WTC11 (cell line): ENCODE measurements at regions not wholly inside any gene's neighbourhood (a gene's known extent, or its start where the extent isn't known, plus 50 kb on each side); places are given as distances from the start of the nearest gene placed in this dataset.

Experiments used
- ATF2 ChIP-seq: sonication (generic); formaldehyde crosslinking; IDR thresholded peaks from 2 replicates; pipeline ENCODE4 v1.8.1; 2022; ENCODE audit warnings: low read depth, missing genetic modification reagents, borderline replicate concordance
- CREB1 ChIP-seq: sonication (generic); formaldehyde crosslinking; IDR thresholded peaks from 2 replicates; pipeline ENCODE4 v1.8.0; 2023; ENCODE audit warnings: mild to moderate bottlenecking, missing genetic modification reagents
- ESRRA ChIP-seq: sonication (generic); formaldehyde crosslinking; IDR thresholded peaks from 2 replicates; pipeline ENCODE4 v1.8.1; 2022; ENCODE audit warnings: mild to moderate bottlenecking, missing genetic modification reagents, borderline replicate concordance
- GABPB1 ChIP-seq: sonication (generic); formaldehyde crosslinking; IDR thresholded peaks from 2 replicates; pipeline ENCODE4 v1.8.1; 2023; ENCODE audit warnings: mild to moderate bottlenecking, missing genetic modification reagents
- IRF2 ChIP-seq: sonication (generic); formaldehyde crosslinking; IDR thresholded peaks from 2 replicates; pipeline ENCODE4 v1.8.0; 2022; ENCODE audit warnings: low read depth, missing genetic modification reagents, borderline replicate concordance
- NFATC4 ChIP-seq: fragments of 250-450 bp; sonication (Bioruptor Pico); IDR thresholded peaks from 2 replicates; pipeline ENCODE4 v1.9.0; 2021; ENCODE audit warnings: mild to moderate bottlenecking
- NFE2L1 ChIP-seq: sonication (generic); formaldehyde crosslinking; IDR thresholded peaks from 2 replicates; pipeline ENCODE4 v1.8.1; 2023; ENCODE audit warnings: missing genetic modification reagents
- SMAD4 ChIP-seq: sonication (generic); formaldehyde crosslinking; IDR thresholded peaks from 2 replicates; pipeline ENCODE4 v1.8.0; 2022; ENCODE audit warnings: mild to moderate bottlenecking, missing genetic modification reagents
- USF2 ChIP-seq: sonication (generic); formaldehyde crosslinking; IDR thresholded peaks from 2 replicates; pipeline ENCODE4 v1.8.1; 2023; ENCODE audit warnings: mild to moderate bottlenecking, missing genetic modification reagents, moderate library complexity
- TF ChIP-seq, protein P1 (sequence below): fragments of 200-600 bp; IDR thresholded peaks from 2 replicates; pipeline ENCODE4 v1.8.0; 2022; ENCODE audit warnings: antibody characterized with exemption
- TF ChIP-seq, protein P2 (sequence below): sonication (generic); formaldehyde crosslinking; IDR thresholded peaks from 2 replicates; pipeline ENCODE4 v1.8.0; 2022; ENCODE audit warnings: missing genetic modification reagents
- TF ChIP-seq, protein P3 (sequence below): sonication (generic); formaldehyde crosslinking; conservative IDR thresholded peaks from 2 replicates; pipeline ENCODE4 v1.8.1; 2022; ENCODE audit warnings: mild to moderate bottlenecking, missing genetic modification reagents

DNA sequence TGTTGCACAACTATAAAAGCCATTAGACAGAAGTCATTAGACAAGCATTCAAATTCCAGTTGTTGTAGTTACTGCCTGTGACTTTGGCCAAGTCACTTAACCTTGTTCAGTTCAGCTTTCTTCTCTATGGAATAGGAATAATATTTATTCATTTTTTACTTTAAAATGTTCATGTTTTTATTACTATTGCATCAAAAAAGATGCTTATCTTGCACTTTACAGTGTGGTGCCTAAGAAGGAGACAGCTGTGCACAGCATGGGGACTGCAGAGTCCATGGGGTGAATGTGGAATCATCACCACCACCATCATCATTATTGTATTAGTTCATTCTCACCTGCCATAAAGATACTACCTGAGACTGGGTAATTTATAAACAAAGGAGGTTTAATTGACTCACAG, 504.2 kb downstream of the SOX2 start:
- TF ChIP-seq GABPB1 (CRISPR knock-in tag): no peak
- TF ChIP-seq, protein P1, sequence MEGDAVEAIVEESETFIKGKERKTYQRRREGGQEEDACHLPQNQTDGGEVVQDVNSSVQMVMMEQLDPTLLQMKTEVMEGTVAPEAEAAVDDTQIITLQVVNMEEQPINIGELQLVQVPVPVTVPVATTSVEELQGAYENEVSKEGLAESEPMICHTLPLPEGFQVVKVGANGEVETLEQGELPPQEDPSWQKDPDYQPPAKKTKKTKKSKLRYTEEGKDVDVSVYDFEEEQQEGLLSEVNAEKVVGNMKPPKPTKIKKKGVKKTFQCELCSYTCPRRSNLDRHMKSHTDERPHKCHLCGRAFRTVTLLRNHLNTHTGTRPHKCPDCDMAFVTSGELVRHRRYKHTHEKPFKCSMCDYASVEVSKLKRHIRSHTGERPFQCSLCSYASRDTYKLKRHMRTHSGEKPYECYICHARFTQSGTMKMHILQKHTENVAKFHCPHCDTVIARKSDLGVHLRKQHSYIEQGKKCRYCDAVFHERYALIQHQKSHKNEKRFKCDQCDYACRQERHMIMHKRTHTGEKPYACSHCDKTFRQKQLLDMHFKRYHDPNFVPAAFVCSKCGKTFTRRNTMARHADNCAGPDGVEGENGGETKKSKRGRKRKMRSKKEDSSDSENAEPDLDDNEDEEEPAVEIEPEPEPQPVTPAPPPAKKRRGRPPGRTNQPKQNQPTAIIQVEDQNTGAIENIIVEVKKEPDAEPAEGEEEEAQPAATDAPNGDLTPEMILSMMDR: no peak
- TF ChIP-seq NFE2L1 (CRISPR knock-in tag): no peak
- no peak for TF ChIP-seq IRF2 (CRISPR knock-in tag)
- no peak for TF ChIP-seq USF2 (CRISPR knock-in tag)
- TF ChIP-seq, protein P2, sequence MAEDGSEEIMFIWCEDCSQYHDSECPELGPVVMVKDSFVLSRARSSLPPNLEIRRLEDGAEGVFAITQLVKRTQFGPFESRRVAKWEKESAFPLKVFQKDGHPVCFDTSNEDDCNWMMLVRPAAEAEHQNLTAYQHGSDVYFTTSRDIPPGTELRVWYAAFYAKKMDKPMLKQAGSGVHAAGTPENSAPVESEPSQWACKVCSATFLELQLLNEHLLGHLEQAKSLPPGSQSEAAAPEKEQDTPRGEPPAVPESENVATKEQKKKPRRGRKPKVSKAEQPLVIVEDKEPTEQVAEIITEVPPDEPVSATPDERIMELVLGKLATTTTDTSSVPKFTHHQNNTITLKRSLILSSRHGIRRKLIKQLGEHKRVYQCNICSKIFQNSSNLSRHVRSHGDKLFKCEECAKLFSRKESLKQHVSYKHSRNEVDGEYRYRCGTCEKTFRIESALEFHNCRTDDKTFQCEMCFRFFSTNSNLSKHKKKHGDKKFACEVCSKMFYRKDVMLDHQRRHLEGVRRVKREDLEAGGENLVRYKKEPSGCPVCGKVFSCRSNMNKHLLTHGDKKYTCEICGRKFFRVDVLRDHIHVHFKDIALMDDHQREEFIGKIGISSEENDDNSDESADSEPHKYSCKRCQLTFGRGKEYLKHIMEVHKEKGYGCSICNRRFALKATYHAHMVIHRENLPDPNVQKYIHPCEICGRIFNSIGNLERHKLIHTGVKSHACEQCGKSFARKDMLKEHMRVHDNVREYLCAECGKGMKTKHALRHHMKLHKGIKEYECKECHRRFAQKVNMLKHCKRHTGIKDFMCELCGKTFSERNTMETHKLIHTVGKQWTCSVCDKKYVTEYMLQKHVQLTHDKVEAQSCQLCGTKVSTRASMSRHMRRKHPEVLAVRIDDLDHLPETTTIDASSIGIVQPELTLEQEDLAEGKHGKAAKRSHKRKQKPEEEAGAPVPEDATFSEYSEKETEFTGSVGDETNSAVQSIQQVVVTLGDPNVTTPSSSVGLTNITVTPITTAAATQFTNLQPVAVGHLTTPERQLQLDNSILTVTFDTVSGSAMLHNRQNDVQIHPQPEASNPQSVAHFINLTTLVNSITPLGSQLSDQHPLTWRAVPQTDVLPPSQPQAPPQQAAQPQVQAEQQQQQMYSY (CRISPR knock-in tag): no peak
- no peak for TF ChIP-seq CREB1 (CRISPR knock-in tag)
- TF ChIP-seq, protein P3, sequence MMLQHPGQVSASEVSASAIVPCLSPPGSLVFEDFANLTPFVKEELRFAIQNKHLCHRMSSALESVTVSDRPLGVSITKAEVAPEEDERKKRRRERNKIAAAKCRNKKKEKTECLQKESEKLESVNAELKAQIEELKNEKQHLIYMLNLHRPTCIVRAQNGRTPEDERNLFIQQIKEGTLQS (CRISPR knock-in tag): no peak
- no peak for TF ChIP-seq ESRRA
- TF ChIP-seq NFATC4 (CRISPR knock-in tag): no peak
- TF ChIP-seq SMAD4 (CRISPR knock-in tag): no peak
- no peak for TF ChIP-seq ATF2 (CRISPR knock-in tag)
